ENCODE measurements at regions not wholly inside any gene's neighbourhood (a gene's known extent, or its start where the extent isn't known, plus 50 kb on each side); places are given as distances from the start of the nearest gene placed in this dataset.

GRCh38 chr15:45780352-45780751, 145.5 kb downstream of the SQOR start:
- H3K36me3 ChIP-seq = no peaks in the 10 kb centered on the region
- no peaks in the 10 kb centered on the region for H3K9me3 ChIP-seq
- DNase-seq = no peak
- H3K27me3 ChIP-seq (ENCODE audit: low read depth) = no peaks in the 10 kb centered on the region
- H3K4me1 ChIP-seq = no peaks in the 10 kb centered on the region
- intact Hi-C loops (cut with DNase I) = no loop called here
- H3K27ac ChIP-seq = no peak overlapping the region
- no peak overlapping the region for H3K4me3 ChIP-seq
- TF ChIP-seq, protein P1, sequence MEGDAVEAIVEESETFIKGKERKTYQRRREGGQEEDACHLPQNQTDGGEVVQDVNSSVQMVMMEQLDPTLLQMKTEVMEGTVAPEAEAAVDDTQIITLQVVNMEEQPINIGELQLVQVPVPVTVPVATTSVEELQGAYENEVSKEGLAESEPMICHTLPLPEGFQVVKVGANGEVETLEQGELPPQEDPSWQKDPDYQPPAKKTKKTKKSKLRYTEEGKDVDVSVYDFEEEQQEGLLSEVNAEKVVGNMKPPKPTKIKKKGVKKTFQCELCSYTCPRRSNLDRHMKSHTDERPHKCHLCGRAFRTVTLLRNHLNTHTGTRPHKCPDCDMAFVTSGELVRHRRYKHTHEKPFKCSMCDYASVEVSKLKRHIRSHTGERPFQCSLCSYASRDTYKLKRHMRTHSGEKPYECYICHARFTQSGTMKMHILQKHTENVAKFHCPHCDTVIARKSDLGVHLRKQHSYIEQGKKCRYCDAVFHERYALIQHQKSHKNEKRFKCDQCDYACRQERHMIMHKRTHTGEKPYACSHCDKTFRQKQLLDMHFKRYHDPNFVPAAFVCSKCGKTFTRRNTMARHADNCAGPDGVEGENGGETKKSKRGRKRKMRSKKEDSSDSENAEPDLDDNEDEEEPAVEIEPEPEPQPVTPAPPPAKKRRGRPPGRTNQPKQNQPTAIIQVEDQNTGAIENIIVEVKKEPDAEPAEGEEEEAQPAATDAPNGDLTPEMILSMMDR (IDR thresholded peaks at IDR 0.05) = no peak
- ATAC-seq = no peak

- no peak overlapping the region for H3K4me3 ChIP-seq
- H3K36me3 ChIP-seq = no peaks in the 10 kb centered on the region
- no peak overlapping the region for H3K27ac ChIP-seq
- no peaks in the 10 kb centered on the region for H3K27me3 ChIP-seq (ENCODE audit: low read depth)
- no peaks in the 10 kb centered on the region for H3K4me1 ChIP-seq
- intact Hi-C loops (cut with DNase I) = no loop called here
- no peaks in the 10 kb centered on the region for H3K9me3 ChIP-seq
- no peak for ATAC-seq
- TF ChIP-seq, protein P1 (IDR thresholded peaks at IDR 0.05) = no peak
- no peak for DNase-seq
These were observed 149.8 kb downstream of the SQOR start for GRCh38 chr15:45784656-45785055.

DNA sequence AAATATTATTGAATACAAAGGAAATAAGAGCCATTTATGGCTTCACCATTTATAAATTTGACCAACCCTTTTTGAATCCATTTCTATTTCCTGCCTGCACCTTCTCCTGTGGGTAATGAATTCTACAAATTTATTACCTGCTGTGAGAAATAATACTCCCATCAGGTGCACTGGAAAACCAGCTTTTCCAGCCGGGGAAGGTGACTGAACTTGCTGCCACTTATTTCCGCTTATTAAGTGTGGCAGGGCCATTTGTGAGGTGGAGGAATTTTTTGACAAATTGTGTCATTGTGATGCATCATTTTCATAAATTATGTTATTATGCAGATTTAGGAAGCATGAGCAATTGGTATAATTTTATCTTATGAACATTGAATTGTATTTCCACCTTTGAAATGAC, 151.1 kb downstream of the SQOR start:
- H3K4me1 ChIP-seq = no peaks in the 10 kb centered on the region

DNA sequence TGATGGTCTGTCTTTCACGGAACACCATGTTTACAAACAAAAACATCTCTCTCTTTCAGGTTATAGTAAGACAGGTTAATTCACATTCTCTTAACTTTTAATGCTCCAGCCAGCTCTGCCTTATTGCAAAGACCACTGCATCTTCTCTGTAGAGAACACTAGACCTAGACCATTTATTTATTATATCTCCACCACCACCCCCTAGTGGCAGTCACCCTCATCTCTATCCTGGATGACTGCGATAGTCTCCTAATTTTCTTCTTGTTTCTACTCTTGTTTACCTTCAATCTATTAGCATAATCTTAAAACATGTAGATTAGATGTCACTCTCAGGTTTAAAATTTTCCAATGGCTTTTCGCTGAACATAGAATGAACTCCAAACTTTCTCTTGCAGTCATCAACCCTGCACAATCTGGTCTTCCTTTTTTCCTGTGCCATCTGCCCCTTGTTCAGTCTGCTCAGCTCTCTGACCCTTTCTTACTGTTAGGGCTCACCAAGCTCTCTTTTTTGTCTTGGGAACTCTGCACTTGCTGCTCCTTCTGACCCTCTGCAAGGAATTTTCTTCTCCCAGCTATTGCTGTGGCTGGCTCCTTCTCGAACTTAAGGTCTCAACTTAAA, 155.6 kb downstream of the SQOR start:
- intact Hi-C loops (cut with DNase I) = no loop called here
- no peak for ATAC-seq

More for the DNA sequence above, 151.1 kb downstream of the SQOR start:
- no peak overlapping the region for H3K27ac ChIP-seq
- no peaks in the 10 kb centered on the region for H3K27me3 ChIP-seq (ENCODE audit: low read depth)
- H3K4me3 ChIP-seq = no peak overlapping the region
- TF ChIP-seq, protein P1 (IDR thresholded peaks at IDR 0.05) = no peak
- H3K36me3 ChIP-seq = no peaks in the 10 kb centered on the region
- intact Hi-C loops (cut with DNase I) = no loop called here
- DNase-seq (no peak), ATAC-seq (no peak)
- H3K9me3 ChIP-seq = no peaks in the 10 kb centered on the region

DNA sequence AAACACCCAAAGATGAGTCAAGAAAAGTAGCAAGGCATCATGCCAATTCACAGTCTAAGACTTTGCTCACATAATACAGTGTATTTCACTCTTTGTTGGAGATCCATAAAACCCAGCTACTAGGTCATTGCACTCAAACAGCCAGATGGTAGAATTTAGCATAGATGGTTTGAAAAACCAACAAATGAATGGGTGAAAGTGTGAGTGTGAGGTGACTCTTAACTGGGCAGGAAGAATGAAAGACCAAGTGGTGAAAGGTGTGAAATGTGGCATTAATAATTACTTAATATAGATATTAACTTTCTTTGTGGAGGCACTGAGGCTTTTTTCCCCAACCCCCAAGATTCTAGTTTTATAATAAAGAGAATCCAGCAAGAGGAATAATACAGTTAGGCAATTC, 159.5 kb downstream of the SQOR start:
- no peak for ATAC-seq
- H3K36me3 ChIP-seq = no peaks in the 10 kb centered on the region
- intact Hi-C loops (cut with DNase I) = no loop called here
- H3K27ac ChIP-seq = no peak overlapping the region
- no peak for DNase-seq
- H3K27me3 ChIP-seq (ENCODE audit: low read depth) = peaks cover 5% of the 10 kb centered on the region
- TF ChIP-seq, protein P1 (IDR thresholded peaks at IDR 0.05) = no peak
- H3K4me3 ChIP-seq = no peak overlapping the region
- H3K9me3 ChIP-seq = no peaks in the 10 kb centered on the region
- no peaks in the 10 kb centered on the region for H3K4me1 ChIP-seq

More for the DNA sequence above, 155.6 kb downstream of the SQOR start:
- H3K27ac ChIP-seq = no peak overlapping the region
- H3K9me3 ChIP-seq = no peaks in the 10 kb centered on the region
- H3K36me3 ChIP-seq = no peaks in the 10 kb centered on the region
- DNase-seq = no peak
- no peaks in the 10 kb centered on the region for H3K4me1 ChIP-seq
- TF ChIP-seq, protein P1 (IDR thresholded peaks at IDR 0.05) = peak; percentile 42
- no peak overlapping the region for H3K4me3 ChIP-seq
- peaks cover 5% of the 10 kb centered on the region for H3K27me3 ChIP-seq (ENCODE audit: low read depth)

Measured in lower lobe of right lung (tissue), 2 donors.